Stomach (tissue), 4 donors: ENCODE measurements at regions not wholly inside any gene's neighbourhood (a gene's known extent, or its start where the extent isn't known, plus 50 kb on each side); places are given as distances from the start of the nearest gene placed in this dataset.

Experiments used
- POLR2A ChIP-seq, 4 donors: fragments of 450-650 bp; IDR thresholded peaks; one replicate each; pipeline ENCODE4 v1.6.1; 2016; ENCODE audit warnings: antibody characterized with exemption in 4 of 4, control low read depth in 2 of 4, mild to moderate bottlenecking in 1 of 4, moderate library complexity in 1 of 4
- POLR2AphosphoS5 ChIP-seq, 3 donors: sonication (generic); formaldehyde crosslinking; IDR thresholded peaks; one replicate each; pipeline ENCODE4 v1.6.1; 2016; ENCODE audit warnings: antibody characterized with exemption in 3 of 3
- TF ChIP-seq, protein P1 (sequence below), 7 experiments: fragments of 450-650 bp in 4 of 7; fragments of 200-600 bp in 3 of 7; sonication (generic) in 3 of 7; IDR thresholded peaks; one replicate each; pipeline ENCODE4 v1.5.1; 2016 to 2019; ENCODE audit warnings: antibody characterized with exemption in 7 of 7, control low read depth in 2 of 7, mild to moderate bottlenecking in 1 of 7

- TF ChIP-seq POLR2A (IDR thresholded peaks at IDR 0.05): no peak
- TF ChIP-seq, protein P1, sequence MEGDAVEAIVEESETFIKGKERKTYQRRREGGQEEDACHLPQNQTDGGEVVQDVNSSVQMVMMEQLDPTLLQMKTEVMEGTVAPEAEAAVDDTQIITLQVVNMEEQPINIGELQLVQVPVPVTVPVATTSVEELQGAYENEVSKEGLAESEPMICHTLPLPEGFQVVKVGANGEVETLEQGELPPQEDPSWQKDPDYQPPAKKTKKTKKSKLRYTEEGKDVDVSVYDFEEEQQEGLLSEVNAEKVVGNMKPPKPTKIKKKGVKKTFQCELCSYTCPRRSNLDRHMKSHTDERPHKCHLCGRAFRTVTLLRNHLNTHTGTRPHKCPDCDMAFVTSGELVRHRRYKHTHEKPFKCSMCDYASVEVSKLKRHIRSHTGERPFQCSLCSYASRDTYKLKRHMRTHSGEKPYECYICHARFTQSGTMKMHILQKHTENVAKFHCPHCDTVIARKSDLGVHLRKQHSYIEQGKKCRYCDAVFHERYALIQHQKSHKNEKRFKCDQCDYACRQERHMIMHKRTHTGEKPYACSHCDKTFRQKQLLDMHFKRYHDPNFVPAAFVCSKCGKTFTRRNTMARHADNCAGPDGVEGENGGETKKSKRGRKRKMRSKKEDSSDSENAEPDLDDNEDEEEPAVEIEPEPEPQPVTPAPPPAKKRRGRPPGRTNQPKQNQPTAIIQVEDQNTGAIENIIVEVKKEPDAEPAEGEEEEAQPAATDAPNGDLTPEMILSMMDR (IDR thresholded peaks at IDR 0.05): no peak
- no peak for TF ChIP-seq POLR2AphosphoS5 (IDR thresholded peaks at IDR 0.05)
Measured at GRCh38 chr1:221462345-221462744, 279.5 kb downstream of the DUSP10 start.
